ENCODE measurements at regions not wholly inside any gene's neighbourhood (a gene's known extent, or its start where the extent isn't known, plus 50 kb on each side); places are given as distances from the start of the nearest gene placed in this dataset.

GRCh38 chr2:9781252-9781651 lies 62.0 kb upstream of the TAF1B start:
- no peak for TF ChIP-seq CTCF (conservative IDR thresholded peaks at IDR 0.05; ENCODE audit: low read length)
- TF ChIP-seq EZH2phosphoT487 (IDR thresholded peaks at IDR 0.05; ENCODE audit: borderline replicate concordance), result no peak
